Fibroblast of skin of back (primary cell): ENCODE measurements at regions not wholly inside any gene's neighbourhood (a gene's known extent, or its start where the extent isn't known, plus 50 kb on each side); places are given as distances from the start of the nearest gene placed in this dataset.
"Not testable (repeated sequence)": the region's sequence is repeated elsewhere in the genome, so short reads cannot be mapped to it uniquely, and the experiment has no call there.

Experiments used
- DNase-seq: peaks from one replicate; pipeline ENCODE4 v3.0.0-alpha.2; 2013

DNA sequence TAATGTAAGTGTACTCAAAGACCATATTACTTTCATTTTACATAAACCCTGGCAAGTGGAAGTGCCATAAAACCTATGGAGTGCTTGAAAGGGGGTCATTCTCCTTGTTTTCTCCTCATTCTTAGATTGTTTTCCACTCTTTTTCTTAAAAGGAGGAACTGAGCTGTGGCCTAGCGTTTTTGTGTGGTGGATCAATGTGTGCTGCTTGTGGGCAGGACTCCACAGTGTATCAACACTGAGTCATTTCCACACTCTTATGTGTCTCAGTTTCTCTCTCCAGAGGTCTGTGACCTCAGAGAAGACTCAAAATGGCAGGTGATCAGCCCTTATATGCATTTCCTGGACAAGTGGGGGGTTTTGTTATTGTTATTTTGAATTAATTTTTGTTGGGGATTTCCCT, 516.1 kb upstream of the CDH10 start:
- no peak for DNase-seq

DNA sequence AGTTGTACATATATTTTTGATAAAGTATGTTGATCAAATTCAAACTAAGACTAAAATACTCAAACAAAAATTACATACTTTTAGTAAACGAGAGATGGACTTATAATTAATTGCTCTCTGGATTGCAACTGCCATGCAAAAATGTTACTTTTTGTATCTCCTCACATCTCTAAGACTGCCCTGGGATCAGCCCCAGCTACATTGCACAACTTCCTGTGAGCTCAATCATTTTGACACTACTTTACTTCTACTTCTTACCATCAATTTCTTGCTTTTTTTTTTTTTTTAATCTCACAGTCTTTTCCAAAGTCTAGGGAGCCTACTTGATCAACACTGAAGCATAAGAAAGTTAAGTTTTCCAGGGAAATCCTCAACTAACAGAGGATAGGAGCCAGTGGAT, 506.0 kb upstream of the CDH10 start:
- no peak for DNase-seq

DNA sequence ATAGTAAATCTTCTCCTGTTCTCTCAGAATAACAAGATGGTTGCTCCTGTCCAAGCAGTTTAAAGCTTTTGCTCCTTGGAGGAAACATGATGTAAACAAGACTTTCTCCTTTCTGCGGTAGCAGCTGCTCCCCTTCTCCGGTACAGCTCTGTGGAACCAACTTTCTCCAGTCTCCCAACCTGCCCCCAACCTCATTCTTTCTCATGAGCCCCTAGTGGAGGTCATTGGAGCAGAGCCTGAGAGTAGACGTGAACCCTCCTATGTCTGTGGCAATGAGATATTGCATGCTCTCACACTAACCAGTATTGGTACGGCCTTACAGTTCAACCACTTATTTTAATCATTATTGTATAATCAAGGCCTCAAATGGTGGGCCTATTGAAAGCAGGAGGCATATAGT, 483.8 kb upstream of the CDH10 start:
- DNase-seq = no peak

DNA sequence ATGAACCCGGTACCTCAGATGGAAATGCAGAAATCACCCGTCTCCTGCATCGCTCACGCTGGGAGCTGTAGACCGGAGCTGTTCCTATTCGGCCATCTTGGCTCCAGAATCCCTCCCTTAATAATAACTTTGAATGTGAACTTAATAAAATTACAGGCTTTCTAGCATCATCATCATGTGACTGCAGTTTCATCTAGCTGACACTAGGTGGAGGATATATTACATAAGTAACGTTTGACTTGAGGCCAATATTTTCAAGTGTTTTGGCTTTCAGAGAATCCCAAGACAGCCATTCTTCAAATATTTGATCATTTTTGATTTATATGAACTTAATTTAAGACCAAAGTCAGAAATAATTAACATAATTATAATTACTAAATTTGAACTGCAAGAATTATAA, 474.9 kb upstream of the CDH10 start:
- DNase-seq = no peak

DNA sequence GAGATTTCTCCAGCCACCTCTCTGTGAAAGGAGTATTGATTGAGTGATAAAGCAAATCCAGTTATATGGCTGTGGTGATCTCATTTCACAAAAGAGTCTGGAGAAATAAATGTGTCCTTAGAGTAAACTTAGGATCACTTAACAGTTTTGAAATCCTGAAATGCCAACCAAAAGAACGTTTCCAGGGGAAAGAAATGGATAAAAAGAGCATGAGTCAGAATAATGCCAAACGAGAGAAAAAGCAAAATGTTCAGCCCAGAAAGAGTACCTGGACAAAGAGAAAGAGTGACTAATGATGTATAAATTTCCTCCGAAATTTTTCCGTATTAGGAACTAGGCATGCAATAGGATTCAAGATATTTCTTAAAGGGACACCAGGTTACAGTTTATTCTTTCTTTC, 463.1 kb upstream of the CDH10 start:
- no peak for DNase-seq

DNA sequence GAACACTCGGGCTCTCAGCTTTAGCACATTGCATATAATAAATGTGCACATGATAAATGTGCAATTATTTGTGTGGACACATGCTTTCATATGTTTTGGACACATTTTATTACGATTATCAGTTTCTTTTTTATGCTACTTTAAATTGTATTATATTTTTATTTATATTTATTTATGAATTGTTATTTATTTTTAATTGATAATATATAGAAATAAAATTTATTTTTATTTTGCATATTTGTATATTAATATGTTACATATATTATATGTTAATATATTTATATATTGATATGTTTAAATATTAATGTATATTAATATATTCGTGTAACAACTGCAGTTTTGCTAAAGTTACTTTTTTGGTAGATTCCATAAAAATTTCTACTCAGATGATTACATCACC, 454.8 kb upstream of the CDH10 start:
- DNase-seq = no peak

DNA sequence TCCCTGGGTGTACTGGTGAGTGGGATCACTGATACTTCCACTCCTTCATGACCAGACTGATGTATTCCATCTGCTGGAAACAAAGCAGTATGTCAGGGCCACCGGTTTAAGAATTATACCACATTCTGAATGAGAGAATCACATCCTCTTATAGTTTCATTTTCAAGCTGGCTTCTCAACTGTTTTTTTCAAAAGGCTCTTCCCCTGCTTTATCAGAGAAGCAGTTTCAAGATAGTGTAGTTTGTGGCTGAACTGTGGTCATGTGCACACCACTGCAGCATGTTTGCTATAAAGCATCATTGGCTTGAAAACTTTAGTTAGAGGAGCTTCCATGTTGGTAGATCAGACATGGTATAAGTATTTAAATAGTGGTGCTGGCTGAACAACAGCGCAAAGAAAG, 450.5 kb upstream of the CDH10 start:
- no peak for DNase-seq

DNA sequence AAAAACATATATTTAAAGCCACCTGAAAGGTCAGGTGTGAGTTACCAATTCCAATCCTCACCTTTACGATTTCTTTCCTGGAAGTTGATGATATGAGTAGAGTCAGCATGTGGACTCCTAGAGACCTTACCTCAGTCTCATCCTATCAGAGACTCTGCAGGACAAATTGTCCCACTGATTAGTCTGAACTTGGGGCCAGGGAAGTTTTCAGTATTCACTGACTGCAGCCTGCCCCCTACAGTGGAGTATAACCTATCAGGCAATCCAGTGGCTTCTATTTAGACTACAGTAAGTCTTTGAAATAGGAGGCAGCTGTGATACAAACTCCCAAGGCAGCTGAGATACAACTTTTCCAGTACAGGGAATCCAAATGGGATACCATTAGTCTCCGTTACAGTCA, 449.4 kb upstream of the CDH10 start:
- DNase-seq = no peak

DNA sequence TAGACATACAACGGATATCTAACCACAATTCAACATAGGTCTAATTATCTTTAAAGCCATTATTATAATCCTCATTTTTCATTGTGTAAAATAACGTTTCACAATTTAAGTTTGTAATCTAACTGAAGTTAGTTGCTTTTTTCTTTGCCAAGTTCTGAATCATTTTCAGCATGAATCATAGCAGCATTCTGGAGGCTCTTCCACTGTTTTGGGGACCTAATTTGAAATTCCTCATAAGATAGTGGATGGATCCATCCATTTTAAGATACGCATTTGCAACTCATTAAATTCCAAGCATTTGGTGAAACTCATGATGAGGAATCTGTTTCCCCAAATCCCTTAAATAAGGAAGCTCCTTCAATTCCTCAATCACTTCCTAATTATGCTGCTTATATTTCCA, 447.1 kb upstream of the CDH10 start:
- DNase-seq = no peak

DNA sequence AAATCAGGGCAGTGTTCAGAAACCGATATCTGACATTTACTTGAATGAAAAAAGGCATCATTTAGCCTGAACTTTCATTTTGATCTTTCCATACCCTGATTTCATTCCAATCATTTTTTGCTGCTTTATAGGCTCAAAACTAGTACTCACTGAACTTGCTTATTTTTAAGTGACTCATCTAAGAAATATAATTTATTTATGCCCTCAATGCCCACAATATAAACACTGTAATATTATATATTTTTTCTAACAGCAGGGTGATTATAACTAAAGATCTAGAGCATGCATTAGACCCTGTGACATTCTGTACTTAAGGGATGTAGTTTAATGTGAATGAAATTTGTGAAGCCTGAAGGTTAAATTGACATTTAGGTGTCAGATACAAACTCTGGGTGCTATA, 446.1 kb upstream of the CDH10 start:
- no peak for DNase-seq

DNA sequence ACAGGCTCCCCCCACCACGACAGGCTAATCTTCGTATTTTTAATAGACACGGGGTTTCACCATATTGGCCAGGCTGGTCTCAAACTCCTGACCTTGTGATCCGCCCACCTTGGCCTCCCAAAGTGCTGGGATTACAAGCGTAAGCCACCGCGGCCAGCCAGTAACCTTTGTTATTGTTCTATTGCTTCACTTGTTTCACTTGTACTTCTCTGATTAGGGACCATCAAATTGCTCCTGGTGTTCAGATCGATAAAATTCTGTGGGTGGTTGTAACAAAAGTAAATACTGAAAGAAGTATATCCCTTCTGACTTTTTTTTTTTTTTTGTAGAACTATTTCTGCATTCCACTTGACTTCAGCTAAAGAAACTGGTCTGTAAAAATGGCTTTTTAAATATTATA, 445.5 kb upstream of the CDH10 start:
- DNase-seq = no peak

DNA sequence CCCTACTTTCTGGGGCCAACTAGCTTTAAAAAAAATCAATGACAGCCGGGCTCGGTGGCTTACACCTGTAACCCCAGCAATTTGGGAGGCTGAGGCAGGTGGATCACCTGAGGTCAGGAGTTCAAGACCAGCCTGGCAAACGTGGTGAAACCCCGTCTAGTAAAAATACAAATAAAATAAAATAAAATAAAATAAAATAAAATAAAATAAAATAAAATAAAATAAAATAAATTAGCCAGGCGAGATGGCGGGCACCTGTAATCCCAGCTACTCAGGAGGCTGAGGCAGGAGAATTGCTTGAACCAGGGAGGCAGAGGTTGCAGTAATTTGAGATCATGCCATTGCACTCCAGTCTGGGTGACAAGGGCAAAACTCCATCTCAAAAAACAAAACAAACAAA, 443.9 kb upstream of the CDH10 start:
- not testable (repeated sequence) for DNase-seq

DNA sequence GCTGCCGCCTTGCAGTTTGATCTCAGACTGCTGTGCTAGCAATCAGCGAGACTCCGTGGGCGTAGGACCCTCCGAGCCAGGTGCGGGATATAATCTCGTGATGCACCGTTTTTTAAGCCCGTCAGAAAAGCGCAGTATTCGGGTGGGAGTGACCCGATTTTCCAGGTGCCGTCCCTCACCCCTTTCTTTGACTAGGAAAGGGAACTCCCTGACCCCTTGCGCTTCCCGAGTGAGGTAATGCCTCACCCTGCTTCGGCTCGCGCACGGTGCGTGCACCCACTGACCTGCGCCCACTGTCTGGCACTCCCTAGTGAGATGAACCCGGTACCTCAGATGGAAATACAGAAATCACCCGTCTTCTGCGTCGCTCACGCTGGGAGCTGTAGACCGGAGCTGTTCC, 438.5 kb upstream of the CDH10 start:
- DNase-seq = not testable (repeated sequence)

DNA sequence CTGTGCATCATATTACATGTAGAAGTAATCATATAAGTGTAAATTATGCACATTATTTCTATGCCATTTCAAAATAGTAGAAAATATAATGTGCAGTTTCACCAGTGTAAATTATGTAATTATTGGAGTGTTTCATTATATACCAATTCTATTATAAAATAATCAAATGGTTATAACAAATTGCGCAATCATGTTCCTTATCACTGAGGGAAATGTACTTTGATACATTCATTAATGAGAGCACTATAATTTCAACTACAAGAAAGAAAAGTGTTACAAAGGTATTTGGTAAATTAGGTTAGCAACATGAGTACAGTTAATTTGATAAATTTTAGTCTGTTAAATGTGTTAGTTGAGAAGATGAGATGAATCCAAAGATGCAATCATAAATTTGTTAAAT, 421.5 kb upstream of the CDH10 start:
- no peak for DNase-seq

DNA sequence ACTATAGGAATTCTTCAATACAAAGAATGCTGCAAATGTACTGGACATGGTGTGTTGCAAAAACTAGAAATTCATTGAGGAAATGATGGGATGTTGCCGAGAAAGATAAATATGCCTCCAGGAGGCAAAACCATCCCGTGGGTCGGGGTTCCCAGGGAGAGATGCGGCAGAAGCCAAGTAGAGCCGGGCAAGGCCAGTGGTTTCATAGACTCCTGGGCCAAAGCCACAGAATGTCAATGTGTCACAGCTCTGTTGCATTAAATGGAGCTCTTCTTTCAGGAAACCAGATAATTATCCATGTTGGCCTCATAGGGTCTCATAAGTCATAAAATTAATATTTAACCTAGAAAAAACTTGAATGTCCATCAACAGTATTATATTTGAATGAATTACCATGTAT, 419.5 kb upstream of the CDH10 start:
- no peak for DNase-seq

DNA sequence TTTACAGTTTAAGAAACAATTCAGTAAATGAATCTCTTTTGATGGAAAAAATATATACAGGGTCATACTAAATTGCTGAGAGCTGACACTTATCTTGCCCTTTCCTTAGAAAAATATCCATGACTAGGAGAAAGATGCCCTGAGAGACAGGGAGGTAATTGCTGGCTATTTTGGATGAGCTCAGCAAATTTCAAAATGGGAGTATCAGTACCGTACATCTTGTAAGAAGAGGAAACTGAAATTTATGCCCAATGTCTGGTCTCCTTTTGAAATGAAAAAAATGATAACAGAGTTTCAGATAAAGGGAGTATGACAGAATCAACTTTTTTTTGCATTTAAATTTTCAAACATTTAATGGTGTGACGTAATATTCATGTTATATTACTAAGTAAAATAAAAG, 415.8 kb upstream of the CDH10 start:
- DNase-seq = no peak

DNA sequence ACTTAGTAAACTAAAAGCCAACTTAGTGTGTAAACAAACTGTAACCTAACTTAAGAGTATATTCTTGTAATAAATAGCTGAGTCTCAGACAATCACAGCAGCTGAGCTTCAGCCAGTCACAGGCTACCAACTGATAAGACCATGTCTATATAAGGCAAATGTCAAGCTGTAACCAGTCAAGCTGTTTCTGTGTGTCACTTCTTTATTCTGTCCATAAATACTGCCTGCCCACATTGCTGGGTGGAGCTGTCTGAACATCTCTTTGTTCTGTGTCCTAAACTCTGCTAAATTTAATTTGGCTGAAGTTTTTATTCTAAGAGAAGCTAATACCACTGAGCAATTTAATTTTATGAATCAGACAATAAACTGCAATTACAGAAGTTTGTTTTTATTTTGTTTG, 412.1 kb upstream of the CDH10 start:
- DNase-seq = no peak

DNA sequence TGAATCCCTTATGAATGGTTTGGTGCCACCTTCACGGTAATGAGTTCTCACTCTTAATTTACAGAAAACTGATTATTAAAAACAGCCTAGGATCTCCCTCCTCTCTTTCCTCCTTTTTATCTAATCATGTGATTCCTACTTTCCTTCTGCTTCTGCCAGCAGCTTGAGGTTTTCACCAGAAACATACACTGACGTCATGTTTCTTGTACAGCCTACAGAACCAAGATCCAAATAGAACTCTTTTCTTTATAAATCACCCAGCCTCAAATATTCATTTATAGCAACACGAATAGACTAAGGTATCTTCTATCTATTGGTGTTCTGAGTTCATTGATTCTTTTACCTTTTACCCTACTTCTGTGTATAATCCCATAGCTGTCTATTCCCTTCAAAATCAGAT, 388.9 kb upstream of the CDH10 start:
- no peak for DNase-seq

DNA sequence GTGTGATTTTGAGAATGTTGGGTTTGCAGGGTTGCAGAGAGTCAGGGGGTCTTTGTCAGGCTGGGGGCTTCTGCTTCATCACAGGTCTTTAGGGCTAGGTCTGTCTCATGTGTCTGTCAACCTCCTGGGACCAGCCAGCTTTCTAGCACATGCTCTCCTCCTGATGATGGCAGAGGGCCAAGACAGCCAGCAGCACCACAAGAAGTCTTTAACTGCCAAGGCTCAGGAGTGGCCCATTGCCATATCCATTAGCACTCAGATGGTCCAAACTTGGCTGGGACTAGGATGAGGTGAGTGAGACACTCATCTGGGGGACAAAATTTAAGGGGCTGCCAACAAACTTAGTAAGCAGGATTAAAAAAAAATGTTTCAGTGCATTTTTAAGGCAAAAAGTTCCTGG, 384.2 kb upstream of the CDH10 start:
- no peak for DNase-seq

DNA sequence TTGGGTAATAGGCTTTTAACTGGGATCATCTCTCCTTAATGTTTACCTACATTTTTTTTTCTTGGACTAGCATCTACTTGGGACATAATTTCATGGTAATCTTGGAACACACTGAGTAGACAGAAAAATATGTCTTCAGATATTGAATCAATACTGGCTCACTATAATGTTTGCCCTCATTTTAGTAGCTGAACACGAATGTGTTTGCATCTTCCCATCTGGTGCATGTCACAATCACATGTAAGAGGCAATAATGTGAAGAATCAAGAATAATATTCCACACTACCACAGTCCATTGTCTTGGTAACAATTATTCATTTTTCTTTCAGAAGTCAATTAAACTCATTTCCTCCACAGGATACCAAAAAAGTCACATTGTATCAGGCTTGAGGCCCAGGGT, 382.7 kb upstream of the CDH10 start:
- DNase-seq = no peak

DNA sequence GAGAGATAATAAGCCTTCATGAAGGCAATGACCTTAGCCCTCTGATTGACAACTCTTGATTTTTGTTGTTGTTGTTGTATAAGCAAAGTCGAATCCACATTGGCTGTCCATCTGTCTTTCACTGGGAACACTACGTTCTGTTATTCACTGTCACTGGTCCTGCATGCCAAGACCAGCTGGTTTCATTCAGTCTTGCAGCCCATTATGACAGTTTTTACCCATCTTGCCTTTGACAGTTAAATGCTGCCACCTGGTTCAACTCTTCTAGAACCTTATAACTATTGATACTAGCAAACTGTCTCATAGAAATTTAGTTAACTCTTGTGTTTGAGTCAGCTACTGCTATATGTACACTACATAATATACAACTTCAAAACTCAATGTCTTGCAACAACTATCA, 382.3 kb upstream of the CDH10 start:
- DNase-seq = no peak

DNA sequence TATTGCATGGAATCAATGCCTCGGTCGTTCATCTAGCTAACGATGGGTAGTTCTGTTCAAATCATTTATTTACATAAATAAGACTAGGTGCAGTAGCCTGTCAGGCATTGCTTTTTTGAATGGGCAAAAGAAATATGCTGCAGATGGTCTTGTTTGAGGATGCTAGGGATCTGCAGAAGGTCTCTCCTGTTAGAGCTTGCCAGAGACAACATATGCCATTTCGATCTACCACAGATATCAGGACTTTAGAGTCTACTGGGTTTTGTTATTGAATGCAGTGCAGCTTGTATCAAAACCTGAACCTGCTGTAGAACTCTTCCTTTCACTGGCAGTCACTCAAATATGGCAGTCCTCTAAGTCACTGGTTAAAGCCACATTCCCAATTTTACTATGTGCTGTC, 381.1 kb upstream of the CDH10 start:
- no peak for DNase-seq

DNA sequence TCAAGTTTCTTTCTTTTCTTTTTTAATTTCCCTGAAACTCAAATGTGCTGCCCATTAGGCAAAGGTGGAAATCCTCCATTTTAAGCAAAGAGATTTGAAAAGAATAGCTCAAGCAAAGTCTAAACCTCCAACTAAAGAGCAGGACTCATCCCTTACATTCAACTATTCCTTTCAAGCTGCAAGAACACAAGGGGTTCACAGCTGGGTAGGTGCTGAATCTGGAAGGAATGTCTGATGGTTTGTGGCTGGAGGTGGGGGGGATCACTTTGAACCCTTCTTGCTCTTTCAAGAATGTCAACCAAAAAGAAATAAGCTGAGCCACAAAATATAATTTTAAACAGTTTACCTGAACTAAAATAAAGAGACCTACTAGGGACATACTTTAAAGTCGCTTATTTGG, 375.7 kb upstream of the CDH10 start:
- no peak for DNase-seq

DNA sequence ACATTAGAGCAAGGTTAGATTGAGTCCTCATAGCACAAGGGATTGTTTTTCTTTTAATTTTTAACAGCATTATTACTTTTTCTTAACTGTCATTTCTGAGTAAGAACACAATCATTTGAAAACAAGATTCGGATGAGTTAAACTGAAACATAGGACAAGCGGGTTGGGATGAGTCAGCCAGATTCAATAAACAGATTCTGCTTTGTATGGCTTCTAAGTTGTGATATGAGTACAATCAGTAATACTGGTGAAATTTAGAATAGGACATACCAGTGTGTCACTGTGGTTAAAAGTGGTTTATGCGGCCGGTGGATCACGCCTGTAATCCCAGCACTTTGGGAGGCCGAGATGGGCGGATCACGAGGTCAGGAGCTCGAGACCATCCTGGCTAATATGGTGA, 364.3 kb upstream of the CDH10 start:
- no peak for DNase-seq

DNA sequence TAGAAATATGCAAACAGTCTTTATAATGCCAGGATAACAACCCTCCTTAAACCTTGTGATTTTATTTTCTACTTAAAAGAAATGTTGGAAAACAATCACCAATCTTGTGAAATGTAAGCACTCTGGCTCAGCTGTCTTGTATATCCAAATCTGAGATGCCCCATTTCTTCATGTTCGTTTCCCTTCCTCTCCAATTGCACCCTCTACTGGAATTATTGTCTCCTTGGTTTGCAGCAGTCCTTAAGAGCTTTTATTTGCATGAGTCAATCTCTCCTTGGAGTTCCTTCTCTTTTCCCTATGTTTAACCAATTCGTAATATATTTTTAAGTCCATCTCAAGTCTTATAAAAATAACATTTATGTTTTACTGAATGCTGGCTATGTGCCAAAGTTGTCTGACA, 362.0 kb upstream of the CDH10 start:
- DNase-seq = peak; percentile 9

DNA sequence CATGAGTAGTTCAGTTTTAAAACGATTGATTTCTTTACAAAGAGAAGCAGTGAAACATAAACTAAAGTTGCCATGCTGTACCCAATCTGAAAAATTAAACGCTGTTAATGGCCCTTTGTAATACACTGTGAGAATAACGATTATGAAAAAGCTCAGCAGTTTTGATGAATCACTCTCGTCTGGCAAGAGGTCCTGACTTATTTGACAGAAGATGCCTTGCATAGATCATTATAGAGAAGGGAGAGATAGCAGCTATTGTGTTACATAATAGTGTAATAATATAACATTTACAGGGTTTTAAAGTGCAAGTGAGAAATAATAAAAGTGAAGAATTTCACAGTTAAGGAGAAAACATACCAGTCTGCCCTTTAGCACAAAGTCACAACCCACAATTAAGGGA, 361.5 kb upstream of the CDH10 start:
- DNase-seq = no peak
